Cardiac muscle cell (in vitro differentiated cells and primary cell): ENCODE measurements at regions not wholly inside any gene's neighbourhood (a gene's known extent, or its start where the extent isn't known, plus 50 kb on each side); places are given as distances from the start of the nearest gene placed in this dataset.

ENCODE experiments used
- DNase-seq, 2 donors: peaks; one replicate each; pipeline versions ENCODE4 v3.0.0 to v3.0.0-alpha.2; 2010 to 2017; ENCODE audit warnings: low read depth in 1 of 2, low spot score in 1 of 2
- H3K27ac ChIP-seq: fragments of 200-600 bp; sonication (generic); 2 replicates; pipeline ENCODE4 v1.5.1; 2016
- H3K27me3 ChIP-seq: fragments of 200-600 bp; sonication (generic); 2 replicates; pipeline ENCODE4 v1.6.0; 2016; ENCODE audit warnings: control low read depth
- H3K36me3 ChIP-seq: fragments of 200-600 bp; sonication (generic); 2 replicates; pipeline ENCODE4 v1.5.1; 2016; ENCODE audit warnings: control low read depth
- H3K4me1 ChIP-seq: fragments of 200-600 bp; sonication (generic); 2 replicates; pipeline ENCODE4 v1.8.1; 2017; ENCODE audit warnings: low read depth, mild to moderate bottlenecking, mixed run types
- H3K4me3 ChIP-seq: fragments of 200-600 bp; sonication (generic); 2 replicates; pipeline ENCODE4 v1.5.1; 2016; ENCODE audit warnings: mild to moderate bottlenecking
- H3K9me3 ChIP-seq: fragments of 200-600 bp; sonication (generic); 2 replicates; pipeline ENCODE4 v1.5.1; 2017; ENCODE audit warnings: low read depth, mild to moderate bottlenecking, control low read depth
- CTCF ChIP-seq: IDR thresholded peaks from 2 replicates; pipeline ENCODE4 v1.5.1; 2012; ENCODE audit warnings: low read depth, mild to moderate bottlenecking, low read length

- DNase-seq, result no peak
- H3K27me3 ChIP-seq, result no peaks in the 10 kb centered on the region
- no peaks in the 10 kb centered on the region for H3K36me3 ChIP-seq
- H3K4me3 ChIP-seq, result no peak overlapping the region
- no peak overlapping the region for H3K27ac ChIP-seq
- no peak for TF ChIP-seq CTCF
- no peaks in the 10 kb centered on the region for H3K4me1 ChIP-seq
- H3K9me3 ChIP-seq, result no peaks in the 10 kb centered on the region
Observed at GRCh38 chr5:62786099-62786498, 207.5 kb downstream of the LRRC70 start.

- Histone ChIP-seq H3K27me3 (no peaks in the 10 kb centered on the region), H3K4me3 (no peak overlapping the region), H3K36me3 (no peaks in the 10 kb centered on the region), H3K9me3 (no peaks in the 10 kb centered on the region), H3K27ac (no peak overlapping the region), H3K4me1 (no peaks in the 10 kb centered on the region)
- no peak for DNase-seq
- TF ChIP-seq CTCF, result no peak
Observed at GRCh38 chr5:62785588-62785987, 207.0 kb downstream of the LRRC70 start.

- Histone ChIP-seq H3K4me3 (no peak overlapping the region), H3K27ac (no peak overlapping the region), H3K36me3 (no peaks in the 10 kb centered on the region), H3K4me1 (no peaks in the 10 kb centered on the region), H3K27me3 (no peaks in the 10 kb centered on the region), H3K9me3 (no peaks in the 10 kb centered on the region)
- no peak for DNase-seq
- TF ChIP-seq CTCF, result no peak
Observed at GRCh38 chr5:62783374-62784057, 204.9 kb downstream of the LRRC70 start.

- TF ChIP-seq CTCF, result no peak
- Histone ChIP-seq H3K27me3 (no peaks in the 10 kb centered on the region), H3K36me3 (no peaks in the 10 kb centered on the region), H3K27ac (no peak overlapping the region), H3K4me3 (no peak overlapping the region), H3K9me3 (no peaks in the 10 kb centered on the region), H3K4me1 (no peaks in the 10 kb centered on the region)
- DNase-seq, result no peak
Observed at GRCh38 chr5:62780888-62781287, 202.3 kb downstream of the LRRC70 start.

- TF ChIP-seq CTCF, result no peak
- Histone ChIP-seq H3K36me3 (no peaks in the 10 kb centered on the region), H3K4me3 (no peak overlapping the region), H3K27me3 (no peaks in the 10 kb centered on the region), H3K27ac (no peak overlapping the region), H3K4me1 (no peaks in the 10 kb centered on the region), H3K9me3 (no peaks in the 10 kb centered on the region)
- DNase-seq, result no peak
Observed at GRCh38 chr5:62780230-62780629, 201.6 kb downstream of the LRRC70 start.
